GM12864 (cell line): ENCODE measurements at regions not wholly inside any gene's neighbourhood (a gene's known extent, or its start where the extent isn't known, plus 50 kb on each side); places are given as distances from the start of the nearest gene placed in this dataset.

ENCODE experiments used
- DNase-seq: peaks from one replicate; pipeline ENCODE4 v3.0.0-alpha.2; 2011; ENCODE audit warnings: low read depth
- H3K4me3 ChIP-seq: 2 replicates; pipeline ENCODE4 v1.5.1; 2011; ENCODE audit warnings: mild to moderate bottlenecking, low read depth, low read length, control low read depth
- TF ChIP-seq, protein P1 (sequence below): IDR thresholded peaks from 2 replicates; pipeline ENCODE4 v1.5.1; 2011; ENCODE audit warnings: low read depth, mild to moderate bottlenecking, moderate library complexity, low read length, control low read depth, inconsistent platforms; ENCODE audit errors: missing control alignments

DNA sequence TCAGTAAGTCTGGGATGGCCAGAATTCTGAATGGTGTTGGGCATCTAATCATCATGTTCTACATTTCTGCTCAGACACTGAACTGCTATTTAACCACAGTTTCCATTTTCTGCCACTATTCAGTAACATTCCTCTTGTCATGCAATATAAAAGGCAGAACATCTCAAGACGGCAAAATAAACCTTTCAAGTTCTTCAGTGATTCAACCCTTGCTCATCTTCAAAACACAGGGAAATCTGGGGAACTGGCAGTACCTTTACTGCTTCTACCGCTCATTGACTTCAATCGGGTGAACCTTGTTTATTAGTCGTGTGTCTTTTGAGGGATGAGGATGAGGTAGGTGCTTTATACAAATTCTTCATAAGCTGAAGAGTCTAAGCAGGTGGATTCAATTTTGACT, 184.7 kb upstream of the ANK3 start:
- TF ChIP-seq, protein P1, sequence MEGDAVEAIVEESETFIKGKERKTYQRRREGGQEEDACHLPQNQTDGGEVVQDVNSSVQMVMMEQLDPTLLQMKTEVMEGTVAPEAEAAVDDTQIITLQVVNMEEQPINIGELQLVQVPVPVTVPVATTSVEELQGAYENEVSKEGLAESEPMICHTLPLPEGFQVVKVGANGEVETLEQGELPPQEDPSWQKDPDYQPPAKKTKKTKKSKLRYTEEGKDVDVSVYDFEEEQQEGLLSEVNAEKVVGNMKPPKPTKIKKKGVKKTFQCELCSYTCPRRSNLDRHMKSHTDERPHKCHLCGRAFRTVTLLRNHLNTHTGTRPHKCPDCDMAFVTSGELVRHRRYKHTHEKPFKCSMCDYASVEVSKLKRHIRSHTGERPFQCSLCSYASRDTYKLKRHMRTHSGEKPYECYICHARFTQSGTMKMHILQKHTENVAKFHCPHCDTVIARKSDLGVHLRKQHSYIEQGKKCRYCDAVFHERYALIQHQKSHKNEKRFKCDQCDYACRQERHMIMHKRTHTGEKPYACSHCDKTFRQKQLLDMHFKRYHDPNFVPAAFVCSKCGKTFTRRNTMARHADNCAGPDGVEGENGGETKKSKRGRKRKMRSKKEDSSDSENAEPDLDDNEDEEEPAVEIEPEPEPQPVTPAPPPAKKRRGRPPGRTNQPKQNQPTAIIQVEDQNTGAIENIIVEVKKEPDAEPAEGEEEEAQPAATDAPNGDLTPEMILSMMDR: no peak
- DNase-seq: no peak
- H3K4me3 ChIP-seq: no peak overlapping the region

- H3K4me3 ChIP-seq: no peak overlapping the region
- TF ChIP-seq, protein P1: no peak
- no peak for DNase-seq
Observed at GRCh38 chr10:60573336-60573735, 183.7 kb upstream of the ANK3 start.

DNA sequence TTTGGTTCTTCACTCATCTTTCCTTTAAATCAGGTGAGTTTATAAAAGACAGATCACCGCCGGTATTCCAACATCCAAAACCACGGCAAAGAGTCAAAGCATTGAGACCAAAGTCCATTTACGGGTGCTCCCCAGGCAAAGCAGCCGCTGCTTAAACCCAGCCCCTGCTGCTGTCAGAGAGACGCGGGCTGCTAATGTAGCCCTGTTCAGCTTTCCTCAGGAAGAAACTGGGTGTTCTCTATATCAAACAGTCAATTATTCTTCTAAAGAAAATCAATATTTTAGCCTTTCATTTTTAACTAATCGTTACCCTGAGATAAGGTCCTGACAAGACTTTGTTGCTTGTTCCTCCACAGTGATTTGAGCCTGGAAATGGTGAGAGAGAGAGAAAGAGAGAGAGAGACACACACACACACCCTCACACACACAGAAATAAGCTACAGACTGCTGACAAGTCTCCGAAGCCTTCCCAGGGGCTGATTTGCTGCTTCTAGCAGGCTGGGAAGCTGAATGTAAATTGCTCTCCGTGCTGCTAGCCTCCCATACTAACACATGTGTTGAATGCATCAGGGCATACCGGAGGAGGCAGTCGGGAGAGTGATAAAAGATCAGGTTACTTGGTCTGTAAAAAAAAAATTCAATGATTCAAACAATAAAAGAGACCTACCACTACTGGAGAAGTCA, 183.0 kb upstream of the ANK3 start:
- TF ChIP-seq, protein P1: no peak
- no peak overlapping the region for H3K4me3 ChIP-seq
- DNase-seq: no peak

DNA sequence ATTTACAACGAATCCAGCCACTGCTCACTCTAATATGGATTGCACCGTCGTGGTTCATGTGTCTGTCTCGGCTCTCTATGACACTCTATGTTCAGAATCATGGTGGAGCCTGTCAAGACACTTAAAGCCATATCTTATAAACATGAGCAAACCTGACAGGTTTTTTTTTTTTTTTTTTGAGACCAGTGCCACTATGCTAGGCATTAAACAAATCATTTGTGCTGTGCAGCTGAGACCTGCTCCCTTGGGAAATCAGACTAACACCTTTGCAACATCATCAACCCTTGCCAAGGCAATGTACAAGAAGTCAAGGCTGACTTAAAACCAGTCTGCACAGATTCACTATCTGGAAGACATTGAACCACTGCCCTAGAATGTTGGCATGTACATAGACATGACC, 181.2 kb upstream of the ANK3 start:
- TF ChIP-seq, protein P1: no peak
- H3K4me3 ChIP-seq: no peak overlapping the region

GRCh38 chr10:60570272-60570865, 180.7 kb upstream of the ANK3 start:
- H3K4me3 ChIP-seq: no peak overlapping the region
- TF ChIP-seq, protein P1: no peak
- no peak for DNase-seq

More for the DNA sequence above, 181.2 kb upstream of the ANK3 start:
- no peak for DNase-seq

GRCh38 chr10:60569681-60570080, 180.0 kb upstream of the ANK3 start:
- TF ChIP-seq, protein P1: no peak
- DNase-seq: no peak
- H3K4me3 ChIP-seq: no peak overlapping the region

GRCh38 chr10:60566096-60566495, 176.4 kb upstream of the ANK3 start:
- TF ChIP-seq, protein P1: no peak
- DNase-seq: no peak
- no peak overlapping the region for H3K4me3 ChIP-seq
